ENCODE measurements at regions not wholly inside any gene's neighbourhood (a gene's known extent, or its start where the extent isn't known, plus 50 kb on each side); places are given as distances from the start of the nearest gene placed in this dataset.

GRCh38 chr5:35341189-35341588 lies 110.9 kb upstream of the PRLR start:
- no peak for DNase-seq
- H3K9me2 ChIP-seq (replicated peaks; ENCODE audit: insufficient read depth, low read length): no peaks in the 10 kb centered on the region
- no peak overlapping the region for H3K4me2 ChIP-seq (ENCODE audit: low read depth, low read length, poor library complexity, severe bottlenecking)
- no peaks in the 10 kb centered on the region for H3K27me3 ChIP-seq (ENCODE audit: low read length)
- no peaks in the 10 kb centered on the region for H3K36me3 ChIP-seq (ENCODE audit: insufficient read depth, low read length)
- H3K79me2 ChIP-seq (ENCODE audit: low read length): no peaks in the 10 kb centered on the region
- no peaks in the 10 kb centered on the region for H3K9me3 ChIP-seq (ENCODE audit: low read length)
- H3K4me3 ChIP-seq (ENCODE audit: low read length): no peak overlapping the region
- no peak overlapping the region for H3K27ac ChIP-seq (ENCODE audit: low read length)
- H4K20me1 ChIP-seq (ENCODE audit: insufficient read depth, low read depth, low read length): no peaks in the 10 kb centered on the region
- H3K9ac ChIP-seq (ENCODE audit: low read length): no peak overlapping the region
- H3K4me1 ChIP-seq (ENCODE audit: low read length): no peaks in the 10 kb centered on the region
- H2AFZ ChIP-seq (ENCODE audit: low read length): no peak overlapping the region

GRCh38 chr5:35339616-35340100 lies 109.4 kb upstream of the PRLR start:
- no peaks in the 10 kb centered on the region for H3K9me2 ChIP-seq (replicated peaks; ENCODE audit: insufficient read depth, low read length)
- H2AFZ ChIP-seq (ENCODE audit: low read length): no peak overlapping the region
- no peaks in the 10 kb centered on the region for H3K9me3 ChIP-seq (ENCODE audit: low read length)
- no peak overlapping the region for H3K4me2 ChIP-seq (ENCODE audit: low read depth, low read length, poor library complexity, severe bottlenecking)
- H3K9ac ChIP-seq (ENCODE audit: low read length): no peak overlapping the region
- H3K27me3 ChIP-seq (ENCODE audit: low read length): no peaks in the 10 kb centered on the region
- H3K4me3 ChIP-seq (ENCODE audit: low read length): no peak overlapping the region
- H4K20me1 ChIP-seq (ENCODE audit: insufficient read depth, low read depth, low read length): no peaks in the 10 kb centered on the region
- no peak for DNase-seq
- no peaks in the 10 kb centered on the region for H3K36me3 ChIP-seq (ENCODE audit: insufficient read depth, low read length)
- no peaks in the 10 kb centered on the region for H3K4me1 ChIP-seq (ENCODE audit: low read length)
- no peaks in the 10 kb centered on the region for H3K79me2 ChIP-seq (ENCODE audit: low read length)
- H3K27ac ChIP-seq (ENCODE audit: low read length): no peak overlapping the region

- no peak for DNase-seq
- no peak overlapping the region for H3K4me2 ChIP-seq (ENCODE audit: low read depth, low read length, poor library complexity, severe bottlenecking)
- H2AFZ ChIP-seq (ENCODE audit: low read length): no peak overlapping the region
- no peak overlapping the region for H3K4me3 ChIP-seq (ENCODE audit: low read length)
- no peaks in the 10 kb centered on the region for H3K36me3 ChIP-seq (ENCODE audit: insufficient read depth, low read length)
- no peak overlapping the region for H3K27ac ChIP-seq (ENCODE audit: low read length)
- H3K79me2 ChIP-seq (ENCODE audit: low read length): no peaks in the 10 kb centered on the region
- H3K4me1 ChIP-seq (ENCODE audit: low read length): no peaks in the 10 kb centered on the region
- H3K27me3 ChIP-seq (ENCODE audit: low read length): no peaks in the 10 kb centered on the region
- no peaks in the 10 kb centered on the region for H3K9me3 ChIP-seq (ENCODE audit: low read length)
- no peaks in the 10 kb centered on the region for H4K20me1 ChIP-seq (ENCODE audit: insufficient read depth, low read depth, low read length)
- H3K9me2 ChIP-seq (replicated peaks; ENCODE audit: insufficient read depth, low read length): no peaks in the 10 kb centered on the region
- no peak overlapping the region for H3K9ac ChIP-seq (ENCODE audit: low read length)
Observed at GRCh38 chr5:35339006-35339405, 108.7 kb upstream of the PRLR start.

- Histone ChIP-seq H3K9me3 (ENCODE audit: low read length) (no peaks in the 10 kb centered on the region), H4K20me1 (ENCODE audit: insufficient read depth, low read depth, low read length) (no peaks in the 10 kb centered on the region), H2AFZ (ENCODE audit: low read length) (no peak overlapping the region), H3K9me2 (replicated peaks; ENCODE audit: insufficient read depth, low read length) (no peaks in the 10 kb centered on the region), H3K27ac (ENCODE audit: low read length) (no peak overlapping the region), H3K36me3 (ENCODE audit: insufficient read depth, low read length) (no peaks in the 10 kb centered on the region), H3K27me3 (ENCODE audit: low read length) (no peaks in the 10 kb centered on the region), H3K4me3 (ENCODE audit: low read length) (no peak overlapping the region), H3K79me2 (ENCODE audit: low read length) (no peaks in the 10 kb centered on the region), H3K4me1 (ENCODE audit: low read length) (no peaks in the 10 kb centered on the region), H3K9ac (ENCODE audit: low read length) (no peak overlapping the region), H3K4me2 (ENCODE audit: low read depth, low read length, poor library complexity, severe bottlenecking) (no peak overlapping the region)
- no peak for DNase-seq
Observed at GRCh38 chr5:35338157-35338453, 107.8 kb upstream of the PRLR start.

- Histone ChIP-seq H3K27me3 (ENCODE audit: low read length) (no peaks in the 10 kb centered on the region), H2AFZ (ENCODE audit: low read length) (no peak overlapping the region), H3K36me3 (ENCODE audit: insufficient read depth, low read length) (no peaks in the 10 kb centered on the region), H3K4me2 (ENCODE audit: low read depth, low read length, poor library complexity, severe bottlenecking) (no peak overlapping the region), H3K79me2 (ENCODE audit: low read length) (no peaks in the 10 kb centered on the region), H3K9ac (ENCODE audit: low read length) (no peak overlapping the region), H3K4me1 (ENCODE audit: low read length) (no peaks in the 10 kb centered on the region), H3K9me3 (ENCODE audit: low read length) (no peaks in the 10 kb centered on the region), H3K4me3 (ENCODE audit: low read length) (no peak overlapping the region), H3K27ac (ENCODE audit: low read length) (no peak overlapping the region), H3K9me2 (replicated peaks; ENCODE audit: insufficient read depth, low read length) (no peaks in the 10 kb centered on the region), H4K20me1 (ENCODE audit: insufficient read depth, low read depth, low read length) (no peaks in the 10 kb centered on the region)
- no peak for DNase-seq
Observed at GRCh38 chr5:35337340-35338156, 107.3 kb upstream of the PRLR start.

GRCh38 chr5:35336230-35336629 lies 105.9 kb upstream of the PRLR start:
- no peaks in the 10 kb centered on the region for H3K4me1 ChIP-seq (ENCODE audit: low read length)
- H3K4me3 ChIP-seq (ENCODE audit: low read length): no peak overlapping the region
- H3K9ac ChIP-seq (ENCODE audit: low read length): no peak overlapping the region
- H3K4me2 ChIP-seq (ENCODE audit: low read depth, low read length, poor library complexity, severe bottlenecking): no peak overlapping the region
- no peak for DNase-seq
- no peaks in the 10 kb centered on the region for H3K27me3 ChIP-seq (ENCODE audit: low read length)
- no peaks in the 10 kb centered on the region for H3K9me3 ChIP-seq (ENCODE audit: low read length)
- no peak overlapping the region for H2AFZ ChIP-seq (ENCODE audit: low read length)
- no peak overlapping the region for H3K27ac ChIP-seq (ENCODE audit: low read length)
- H3K36me3 ChIP-seq (ENCODE audit: insufficient read depth, low read length): no peaks in the 10 kb centered on the region
- no peaks in the 10 kb centered on the region for H3K79me2 ChIP-seq (ENCODE audit: low read length)
- no peaks in the 10 kb centered on the region for H4K20me1 ChIP-seq (ENCODE audit: insufficient read depth, low read depth, low read length)
- H3K9me2 ChIP-seq (replicated peaks; ENCODE audit: insufficient read depth, low read length): no peaks in the 10 kb centered on the region

DNA sequence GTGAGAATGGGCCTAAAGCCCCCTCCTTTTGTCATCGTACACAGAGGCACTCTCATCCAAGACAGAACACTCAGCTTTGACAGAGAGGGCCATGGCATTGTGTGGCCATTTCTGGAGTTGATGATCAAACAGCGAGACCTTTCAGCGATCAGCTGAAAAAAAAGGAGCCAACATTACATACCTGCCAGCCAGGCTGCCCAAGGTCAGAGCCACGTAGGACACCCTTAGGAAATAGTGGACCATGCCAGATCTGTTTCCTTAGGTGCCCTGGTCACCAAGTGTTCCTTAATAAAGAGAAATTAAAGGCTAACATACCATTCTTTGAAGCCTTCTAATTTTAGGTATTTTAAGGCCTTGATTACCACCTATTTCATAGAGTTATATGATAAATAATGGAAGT lies 105.5 kb upstream of the PRLR start:
- H3K4me1 ChIP-seq (ENCODE audit: low read length): no peaks in the 10 kb centered on the region
- no peaks in the 10 kb centered on the region for H3K79me2 ChIP-seq (ENCODE audit: low read length)
- no peak overlapping the region for H3K27ac ChIP-seq (ENCODE audit: low read length)
- no peak overlapping the region for H3K4me3 ChIP-seq (ENCODE audit: low read length)
- H3K9me3 ChIP-seq (ENCODE audit: low read length): no peaks in the 10 kb centered on the region
- H3K27me3 ChIP-seq (ENCODE audit: low read length): no peaks in the 10 kb centered on the region
- H3K36me3 ChIP-seq (ENCODE audit: insufficient read depth, low read length): no peaks in the 10 kb centered on the region
- DNase-seq: no peak
- H3K9me2 ChIP-seq (replicated peaks; ENCODE audit: insufficient read depth, low read length): no peaks in the 10 kb centered on the region
- H4K20me1 ChIP-seq (ENCODE audit: insufficient read depth, low read depth, low read length): no peaks in the 10 kb centered on the region
- no peak overlapping the region for H3K4me2 ChIP-seq (ENCODE audit: low read depth, low read length, poor library complexity, severe bottlenecking)
- H2AFZ ChIP-seq (ENCODE audit: low read length): no peak overlapping the region
- H3K9ac ChIP-seq (ENCODE audit: low read length): no peak overlapping the region

GRCh38 chr5:35333366-35333765 lies 103.1 kb upstream of the PRLR start:
- no peak overlapping the region for H3K9ac ChIP-seq (ENCODE audit: low read length)
- H3K4me1 ChIP-seq (ENCODE audit: low read length): no peaks in the 10 kb centered on the region
- no peak overlapping the region for H3K4me3 ChIP-seq (ENCODE audit: low read length)
- no peak overlapping the region for H3K4me2 ChIP-seq (ENCODE audit: low read depth, low read length, poor library complexity, severe bottlenecking)
- no peaks in the 10 kb centered on the region for H3K36me3 ChIP-seq (ENCODE audit: insufficient read depth, low read length)
- H2AFZ ChIP-seq (ENCODE audit: low read length): no peak overlapping the region
- H3K79me2 ChIP-seq (ENCODE audit: low read length): no peaks in the 10 kb centered on the region
- H3K27me3 ChIP-seq (ENCODE audit: low read length): no peaks in the 10 kb centered on the region
- no peaks in the 10 kb centered on the region for H4K20me1 ChIP-seq (ENCODE audit: insufficient read depth, low read depth, low read length)
- H3K9me2 ChIP-seq (replicated peaks; ENCODE audit: insufficient read depth, low read length): no peaks in the 10 kb centered on the region
- no peak for DNase-seq
- H3K27ac ChIP-seq (ENCODE audit: low read length): no peak overlapping the region
- no peaks in the 10 kb centered on the region for H3K9me3 ChIP-seq (ENCODE audit: low read length)

Data from Karpas-422 (cell line).